ENCODE measurements at regions not wholly inside any gene's neighbourhood (a gene's known extent, or its start where the extent isn't known, plus 50 kb on each side); places are given as distances from the start of the nearest gene placed in this dataset.

DNA sequence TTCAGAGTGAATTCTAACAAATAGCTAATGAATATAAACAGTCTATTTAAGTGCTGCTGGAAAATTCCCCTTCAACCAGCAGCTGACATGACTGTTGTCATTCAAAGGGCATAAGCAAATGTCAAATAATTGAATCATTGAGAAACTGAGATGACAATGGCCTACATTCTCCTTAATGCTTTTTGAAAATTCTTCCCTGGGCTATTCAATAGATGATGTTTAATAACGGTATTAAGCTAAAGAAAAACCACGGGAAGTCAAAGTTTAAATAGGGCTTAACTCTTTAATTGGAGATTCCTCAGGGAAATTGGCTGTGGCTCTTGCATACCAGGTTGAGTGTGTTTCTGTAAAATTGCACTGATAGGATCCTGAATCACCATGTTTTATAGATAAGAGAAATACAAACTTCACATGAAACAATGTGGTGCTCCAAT is 77.0 kb downstream of the ARL4A start:
- TF ChIP-seq, protein P1, sequence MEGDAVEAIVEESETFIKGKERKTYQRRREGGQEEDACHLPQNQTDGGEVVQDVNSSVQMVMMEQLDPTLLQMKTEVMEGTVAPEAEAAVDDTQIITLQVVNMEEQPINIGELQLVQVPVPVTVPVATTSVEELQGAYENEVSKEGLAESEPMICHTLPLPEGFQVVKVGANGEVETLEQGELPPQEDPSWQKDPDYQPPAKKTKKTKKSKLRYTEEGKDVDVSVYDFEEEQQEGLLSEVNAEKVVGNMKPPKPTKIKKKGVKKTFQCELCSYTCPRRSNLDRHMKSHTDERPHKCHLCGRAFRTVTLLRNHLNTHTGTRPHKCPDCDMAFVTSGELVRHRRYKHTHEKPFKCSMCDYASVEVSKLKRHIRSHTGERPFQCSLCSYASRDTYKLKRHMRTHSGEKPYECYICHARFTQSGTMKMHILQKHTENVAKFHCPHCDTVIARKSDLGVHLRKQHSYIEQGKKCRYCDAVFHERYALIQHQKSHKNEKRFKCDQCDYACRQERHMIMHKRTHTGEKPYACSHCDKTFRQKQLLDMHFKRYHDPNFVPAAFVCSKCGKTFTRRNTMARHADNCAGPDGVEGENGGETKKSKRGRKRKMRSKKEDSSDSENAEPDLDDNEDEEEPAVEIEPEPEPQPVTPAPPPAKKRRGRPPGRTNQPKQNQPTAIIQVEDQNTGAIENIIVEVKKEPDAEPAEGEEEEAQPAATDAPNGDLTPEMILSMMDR (IDR thresholded peaks at IDR 0.05; ENCODE audit: low read depth, low read length), result no peak
- H3K4me1 ChIP-seq, result no peaks in the 10 kb centered on the region
- H3K4me3 ChIP-seq (ENCODE audit: low read depth, low read length), result no peak overlapping the region
- peaks cover 7% of the 10 kb centered on the region; the same call in 1 of the 2 replicates for H3K27me3 ChIP-seq
- no peaks in the 10 kb centered on the region for H3K36me3 ChIP-seq
- DNase-seq, result no peak
- H3K9me3 ChIP-seq, result no peaks in the 10 kb centered on the region

DNA sequence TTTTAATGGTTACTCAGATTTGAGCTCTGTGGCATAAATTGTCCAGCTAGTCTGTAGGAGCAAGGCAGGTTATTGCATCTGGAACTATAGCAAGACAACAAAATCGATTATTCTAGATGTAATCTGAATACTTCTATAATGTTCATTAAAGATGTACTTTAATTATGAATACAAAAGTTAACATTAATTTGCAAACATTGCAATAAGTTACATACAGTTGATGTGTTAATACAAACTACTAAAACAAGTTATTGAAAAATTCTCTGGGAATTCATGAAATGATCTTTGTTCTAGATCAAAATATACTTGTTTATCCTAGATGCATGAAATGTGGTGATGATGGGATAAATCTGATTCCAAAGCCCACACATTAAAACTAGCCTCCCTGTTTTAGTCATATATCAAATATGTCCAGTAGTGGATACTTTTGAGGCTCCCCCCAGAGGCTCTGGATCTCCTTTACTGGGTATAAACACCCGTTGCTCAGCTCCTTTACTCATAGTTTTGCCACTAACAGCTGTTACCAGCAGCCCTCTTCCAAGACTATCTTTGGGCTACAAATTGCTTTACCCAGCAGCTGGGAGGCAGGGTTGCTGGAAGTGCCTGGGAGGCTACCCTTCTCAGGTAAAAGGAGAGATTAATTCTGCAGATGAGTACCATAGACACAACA is 78.1 kb downstream of the ARL4A start:
- DNase-seq, result no peak
- no peaks in the 10 kb centered on the region for H3K36me3 ChIP-seq
- TF ChIP-seq, protein P1 (IDR thresholded peaks at IDR 0.05; ENCODE audit: low read depth, low read length), result no peak
- peaks cover 7% of the 10 kb centered on the region; the same call in 1 of the 2 replicates for H3K27me3 ChIP-seq
- no peaks in the 10 kb centered on the region for H3K4me1 ChIP-seq
- no peaks in the 10 kb centered on the region for H3K9me3 ChIP-seq
- no peak overlapping the region for H3K4me3 ChIP-seq (ENCODE audit: low read depth, low read length)

DNA sequence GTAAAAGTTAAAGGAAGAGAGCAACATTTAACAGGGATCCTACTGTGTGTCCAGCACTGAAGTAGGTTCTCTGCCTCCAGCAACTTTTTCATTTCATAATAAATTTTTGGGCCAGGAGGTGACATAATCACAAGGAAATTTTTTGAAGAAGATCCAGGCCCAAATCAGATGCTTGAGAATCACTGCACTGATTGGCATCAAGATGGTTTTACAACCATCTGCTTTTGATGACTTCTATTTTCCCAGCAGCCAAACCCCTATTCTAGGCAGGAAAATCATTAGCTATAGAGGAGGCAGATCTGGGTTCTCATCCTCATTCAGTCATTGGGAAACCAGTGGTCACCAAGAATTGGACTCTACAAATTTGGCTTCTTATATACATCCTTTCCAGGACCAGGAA is 79.0 kb downstream of the ARL4A start:
- no peaks in the 10 kb centered on the region for H3K4me1 ChIP-seq
- H3K4me3 ChIP-seq (ENCODE audit: low read depth, low read length), result no peak overlapping the region
- no peak for DNase-seq
- TF ChIP-seq, protein P1 (IDR thresholded peaks at IDR 0.05; ENCODE audit: low read depth, low read length), result no peak
- no peaks in the 10 kb centered on the region for H3K9me3 ChIP-seq
- peaks cover 7% of the 10 kb centered on the region; the same call in 1 of the 2 replicates for H3K27me3 ChIP-seq
- no peaks in the 10 kb centered on the region for H3K36me3 ChIP-seq

DNA sequence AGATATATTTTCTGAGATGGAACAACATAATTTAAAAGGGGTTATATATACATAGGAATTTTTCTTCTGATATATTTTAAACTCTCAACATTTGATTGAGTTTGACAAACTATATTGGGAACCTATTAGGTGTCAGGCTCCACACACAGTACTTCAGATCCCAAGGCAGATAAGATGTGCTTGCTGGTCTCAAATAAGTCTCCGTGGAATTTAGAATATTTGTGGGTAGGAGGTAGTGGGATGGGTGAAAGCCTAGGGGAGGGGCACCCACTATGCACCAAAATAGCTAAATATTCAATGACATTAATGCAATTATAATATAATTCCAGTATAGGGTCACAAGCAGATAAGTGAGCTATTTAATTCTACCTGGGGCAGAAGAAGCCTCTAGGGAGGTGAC is 81.5 kb downstream of the ARL4A start:
- no peaks in the 10 kb centered on the region for H3K9me3 ChIP-seq
- no peaks in the 10 kb centered on the region for H3K36me3 ChIP-seq
- H3K4me3 ChIP-seq (ENCODE audit: low read depth, low read length), result no peak overlapping the region
- DNase-seq, result no peak
- no peaks in the 10 kb centered on the region for H3K4me1 ChIP-seq
- H3K27me3 ChIP-seq, result peaks cover 5% of the 10 kb centered on the region; the same call in 1 of the 2 replicates
- TF ChIP-seq, protein P1 (IDR thresholded peaks at IDR 0.05; ENCODE audit: low read depth, low read length), result no peak

DNA sequence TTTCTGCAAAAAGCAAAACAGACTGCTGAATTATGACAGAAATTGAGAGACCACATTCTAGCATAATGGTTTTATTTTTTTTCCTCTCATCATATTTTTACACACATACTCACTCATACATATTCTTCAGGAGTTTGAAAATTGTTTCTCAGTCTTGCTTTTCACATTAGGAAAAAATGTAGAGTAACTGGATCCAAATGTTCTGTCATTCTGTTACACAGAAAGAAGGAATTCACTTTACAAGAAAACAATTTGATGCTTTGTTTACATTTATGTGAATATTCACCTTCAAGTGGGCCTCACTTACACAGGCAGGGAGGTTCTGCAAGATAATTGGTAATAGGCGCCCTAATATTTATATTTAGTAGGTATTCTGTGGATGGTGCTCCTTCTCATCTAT is 82.0 kb downstream of the ARL4A start:
- no peaks in the 10 kb centered on the region for H3K4me1 ChIP-seq
- no peak for DNase-seq
- TF ChIP-seq, protein P1 (IDR thresholded peaks at IDR 0.05; ENCODE audit: low read depth, low read length), result no peak

DNA sequence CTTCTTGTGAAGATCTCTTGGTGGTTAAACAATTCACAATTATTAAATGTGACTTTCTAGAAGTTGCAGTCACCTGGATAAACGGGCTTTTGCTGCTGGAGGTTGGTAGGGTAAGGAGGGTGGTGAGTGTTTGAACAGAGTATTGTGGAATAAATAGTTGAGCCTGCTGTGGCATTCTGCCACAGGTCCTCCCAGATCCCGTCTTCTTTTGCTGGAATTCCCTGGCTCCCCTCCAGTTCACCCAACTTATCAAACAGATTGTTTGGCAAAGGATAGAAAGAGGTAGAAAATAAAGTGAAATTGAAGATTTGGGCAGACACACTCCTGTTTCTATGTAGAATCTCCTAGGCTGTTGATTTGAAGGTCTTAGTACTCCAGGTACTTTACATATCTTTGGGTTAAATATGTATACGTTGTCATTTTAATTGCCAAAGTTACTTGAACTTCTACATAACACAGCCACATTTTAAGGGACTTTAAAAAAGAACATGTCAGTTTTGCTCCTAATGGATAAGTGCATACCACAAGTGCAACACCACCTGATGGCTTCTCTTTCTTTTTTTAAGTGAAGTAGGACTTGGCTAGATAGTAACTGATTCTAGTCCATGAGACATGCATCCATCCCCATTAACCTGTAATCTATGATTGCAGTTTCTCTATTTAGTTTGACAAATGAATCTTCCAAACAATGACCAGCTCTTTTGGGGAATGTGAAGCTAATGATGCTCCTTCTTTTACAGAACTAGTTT is 83.0 kb downstream of the ARL4A start:
- no peak for DNase-seq
- Histone ChIP-seq H3K27me3 (0 out of 2 replicates have a peak, but pooled peaks cover 5% of the 10 kb centered on the region), H3K36me3 (no peaks in the 10 kb centered on the region), H3K9me3 (no peaks in the 10 kb centered on the region), H3K4me1 (no peaks in the 10 kb centered on the region), H3K4me3 (ENCODE audit: low read depth, low read length) (no peak overlapping the region)
- TF ChIP-seq, protein P1 (IDR thresholded peaks at IDR 0.05; ENCODE audit: low read depth, low read length), result no peak

More for the DNA sequence above, 82.0 kb downstream of the ARL4A start:
- 0 out of 2 replicates have a peak, but pooled peaks cover 5% of the 10 kb centered on the region for H3K27me3 ChIP-seq
- H3K4me3 ChIP-seq (ENCODE audit: low read depth, low read length), result no peak overlapping the region
- H3K36me3 ChIP-seq, result no peaks in the 10 kb centered on the region
- no peaks in the 10 kb centered on the region for H3K9me3 ChIP-seq
